ENCODE measurements at regions not wholly inside any gene's neighbourhood (a gene's known extent, or its start where the extent isn't known, plus 50 kb on each side); places are given as distances from the start of the nearest gene placed in this dataset.

GRCh38 chr3:117068301-117068700 lies 358.7 kb downstream of the TUSC7 start:
- Histone ChIP-seq H3K79me2 (ENCODE audit: low read depth) (no peaks in the 10 kb centered on the region), H3K4me1 (replicated peaks; ENCODE audit: insufficient read depth) (no peaks in the 10 kb centered on the region), H3K27ac (no peak overlapping the region), H3K36me3 (ENCODE audit: low read depth) (no peaks in the 10 kb centered on the region), H3K27me3 (ENCODE audit: insufficient read depth, low read depth) (no peaks in the 10 kb centered on the region), H3F3A (ENCODE audit: insufficient read depth, low read depth) (no peaks in the 10 kb centered on the region), H3K9me3 (ENCODE audit: insufficient read depth, low read depth) (no peaks in the 10 kb centered on the region), H4K20me1 (ENCODE audit: insufficient read depth) (no peaks in the 10 kb centered on the region), H3K9me2 (ENCODE audit: insufficient read depth) (no peaks in the 10 kb centered on the region), H3K4me2 (no peak overlapping the region), H3K4me3 (no peak overlapping the region), H2AFZ (no peak overlapping the region)
- no TSS peak for BruUV-seq (replicated peaks)
- ChIA-PET CTCF (no interaction called here), POLR2A (ENCODE audit: unreplicated experiment) (no interaction called here)
- TF ChIP-seq CTCF (conservative IDR thresholded peaks at IDR 0.05) (no peak), EZH2 (IDR thresholded peaks at IDR 0.05; ENCODE audit: low read depth) (no peak)
- no peak for DNase-seq
- intact Hi-C loops (cut with micrococcal nuclease; ENCODE audit: unreplicated experiment), result no loop called here

GRCh38 chr3:117074826-117075225 lies 365.2 kb downstream of the TUSC7 start:
- no peaks in the 10 kb centered on the region for H3K79me2 ChIP-seq (ENCODE audit: low read depth)
- H3F3A ChIP-seq (ENCODE audit: insufficient read depth, low read depth), result no peaks in the 10 kb centered on the region
- H3K9me3 ChIP-seq (ENCODE audit: insufficient read depth, low read depth), result no peaks in the 10 kb centered on the region
- no peaks in the 10 kb centered on the region for H3K9me2 ChIP-seq (ENCODE audit: insufficient read depth)
- BruUV-seq (replicated peaks), result no TSS peak
- ChIA-PET CTCF (no interaction called here), POLR2A (ENCODE audit: unreplicated experiment) (no interaction called here)
- H3K27me3 ChIP-seq (ENCODE audit: insufficient read depth, low read depth), result no peaks in the 10 kb centered on the region
- TF ChIP-seq CTCF (conservative IDR thresholded peaks at IDR 0.05), result no peak
- no peak for TF ChIP-seq EZH2 (IDR thresholded peaks at IDR 0.05; ENCODE audit: low read depth)
- H3K4me3 ChIP-seq, result no peak overlapping the region
- intact Hi-C loops (cut with micrococcal nuclease; ENCODE audit: unreplicated experiment), result no loop called here
- no peaks in the 10 kb centered on the region for H3K4me1 ChIP-seq (replicated peaks; ENCODE audit: insufficient read depth)
- no peak overlapping the region for H3K27ac ChIP-seq
- no peak overlapping the region for H2AFZ ChIP-seq
- H3K4me2 ChIP-seq, result no peak overlapping the region
- no peak for DNase-seq
- no peaks in the 10 kb centered on the region for H4K20me1 ChIP-seq (ENCODE audit: insufficient read depth)
- no peaks in the 10 kb centered on the region for H3K36me3 ChIP-seq (ENCODE audit: low read depth)

GRCh38 chr3:117079997-117080396 lies 370.4 kb downstream of the TUSC7 start:
- DNase-seq, result no peak
- BruUV-seq (replicated peaks), result no TSS peak
- H3K4me1 ChIP-seq (replicated peaks; ENCODE audit: insufficient read depth), result no peaks in the 10 kb centered on the region
- H3K4me3 ChIP-seq, result no peak overlapping the region
- intact Hi-C loops (cut with micrococcal nuclease; ENCODE audit: unreplicated experiment), result no loop called here
- H4K20me1 ChIP-seq (ENCODE audit: insufficient read depth), result no peaks in the 10 kb centered on the region
- CTCF ChIA-PET, result no interaction called here
- H3K79me2 ChIP-seq (ENCODE audit: low read depth), result no peaks in the 10 kb centered on the region
- TF ChIP-seq CTCF (conservative IDR thresholded peaks at IDR 0.05), result no peak
- TF ChIP-seq EZH2 (IDR thresholded peaks at IDR 0.05; ENCODE audit: low read depth), result no peak
- H3K9me3 ChIP-seq (ENCODE audit: insufficient read depth, low read depth), result no peaks in the 10 kb centered on the region
- no peaks in the 10 kb centered on the region for H3K9me2 ChIP-seq (ENCODE audit: insufficient read depth)
- no peaks in the 10 kb centered on the region for H3F3A ChIP-seq (ENCODE audit: insufficient read depth, low read depth)
- POLR2A ChIA-PET (ENCODE audit: unreplicated experiment), result no interaction called here
- no peaks in the 10 kb centered on the region for H3K27me3 ChIP-seq (ENCODE audit: insufficient read depth, low read depth)
- H3K36me3 ChIP-seq (ENCODE audit: low read depth), result no peaks in the 10 kb centered on the region
- H2AFZ ChIP-seq, result no peak overlapping the region
- no peak overlapping the region for H3K4me2 ChIP-seq
- H3K27ac ChIP-seq, result no peak overlapping the region

All from PC-9 (cell line).